Panc1 (cell line): ENCODE measurements at regions not wholly inside any gene's neighbourhood (a gene's known extent, or its start where the extent isn't known, plus 50 kb on each side); places are given as distances from the start of the nearest gene placed in this dataset.

Source experiments
- CTCF ChIP-seq: fragments of 450-650 bp; IDR thresholded peaks from 2 replicates; pipeline ENCODE4 v1.5.1; 2017; ENCODE audit warnings: mild to moderate bottlenecking
- REST ChIP-seq, 2 experiments: IDR thresholded peaks; 2 replicates each; pipeline ENCODE4 v1.6.1; 2011 to 2012; ENCODE audit warnings: low read depth in 2 of 2, control low read depth in 1 of 2, low read length in 1 of 2, mild to moderate bottlenecking in 1 of 2, moderate library complexity in 1 of 2; ENCODE audit not compliant: insufficient read depth in 1 of 2
- TCF7L2 ChIP-seq: IDR thresholded peaks from 2 replicates; pipeline ENCODE4 v1.6.1; 2011; ENCODE audit warnings: mild to moderate bottlenecking, low read depth, low read length, inconsistent platforms

GRCh38 chr1:219792337-219793021, 135.9 kb downstream of the SLC30A10 start:
- TF ChIP-seq REST (IDR thresholded peaks at IDR 0.05; ENCODE audit: insufficient read depth in 1 of 2, low read depth in 2 of 2, low read length in 1 of 2) (no peak), CTCF (no peak), TCF7L2 (no peak)
